ENCODE measurements at regions not wholly inside any gene's neighbourhood (a gene's known extent, or its start where the extent isn't known, plus 50 kb on each side); places are given as distances from the start of the nearest gene placed in this dataset.

- TF ChIP-seq CTCF (IDR thresholded peaks at IDR 0.05 in 2 of 3, conservative IDR thresholded peaks at IDR 0.05 in 1 of 3; ENCODE audit: control insufficient read depth in 2 of 3, extremely low read depth in 1 of 3, insufficient read depth in 1 of 3, low read depth in 3 of 3, low read length in 3 of 3) (no peak), MXI1 (IDR thresholded peaks at IDR 0.05; ENCODE audit: low read depth, low read length) (no peak), POLR2AphosphoS2 (IDR thresholded peaks at IDR 0.05; ENCODE audit: low read depth, low read length) (no peak), EZH2 (IDR thresholded peaks at IDR 0.05; ENCODE audit: borderline replicate concordance, control insufficient read depth, low read depth, low read length) (no peak), TAF1 (IDR thresholded peaks at IDR 0.05; ENCODE audit: borderline replicate concordance, low read depth, low read length) (no peak)
Measured at GRCh38 chr2:118417406-118418120, 329.3 kb downstream of the INSIG2 start.

All from GM12878 (cell line).